ENCODE measurements at regions not wholly inside any gene's neighbourhood (a gene's known extent, or its start where the extent isn't known, plus 50 kb on each side); places are given as distances from the start of the nearest gene placed in this dataset.

GRCh38 chr14:87840906-87841305 is 152.1 kb downstream of the GALC start:
- TF ChIP-seq CTCF (conservative IDR thresholded peaks at IDR 0.05) (no peak), EZH2 (IDR thresholded peaks at IDR 0.05; ENCODE audit: low read depth) (no peak)

Measured in PC-9 (cell line).